GM19240 (cell line): ENCODE measurements at regions not wholly inside any gene's neighbourhood (a gene's known extent, or its start where the extent isn't known, plus 50 kb on each side); places are given as distances from the start of the nearest gene placed in this dataset.

Experiments
- DNase-seq: peaks from one replicate; pipeline ENCODE4 v3.0.0; 2011; ENCODE audit warnings: low spot score; ENCODE audit not compliant: insufficient read length

DNA sequence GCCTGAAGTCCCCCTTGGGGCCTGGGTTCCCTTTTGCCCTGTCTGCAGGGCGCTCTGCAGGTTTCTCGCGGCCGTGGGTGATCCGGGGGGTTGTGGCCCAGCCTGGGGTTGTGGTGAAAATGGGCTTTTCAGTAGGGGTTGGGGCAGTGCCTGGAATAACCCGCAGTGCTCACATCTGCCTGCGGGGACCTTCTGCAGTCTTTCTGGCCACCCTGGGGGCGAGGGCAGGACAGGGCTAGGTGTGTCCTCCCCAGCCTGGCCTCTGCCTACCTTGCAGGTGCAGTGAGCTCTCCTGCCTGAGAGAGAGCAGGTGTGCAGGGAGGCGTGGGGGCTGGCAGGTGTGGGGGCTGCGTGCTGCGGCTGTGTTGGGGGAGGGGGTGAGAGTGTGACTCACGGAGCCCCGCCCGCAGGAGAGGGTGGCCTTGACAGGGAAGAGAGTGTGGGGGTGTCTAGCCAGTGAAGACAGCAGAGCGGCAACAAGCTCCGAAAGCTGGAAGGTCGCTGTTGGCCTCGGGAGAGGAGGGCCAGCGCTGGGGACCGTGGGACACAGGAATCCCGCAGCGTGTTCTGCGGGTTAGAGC lies 131.4 kb downstream of the MRPL36 start:
- DNase-seq, result no peak

DNA sequence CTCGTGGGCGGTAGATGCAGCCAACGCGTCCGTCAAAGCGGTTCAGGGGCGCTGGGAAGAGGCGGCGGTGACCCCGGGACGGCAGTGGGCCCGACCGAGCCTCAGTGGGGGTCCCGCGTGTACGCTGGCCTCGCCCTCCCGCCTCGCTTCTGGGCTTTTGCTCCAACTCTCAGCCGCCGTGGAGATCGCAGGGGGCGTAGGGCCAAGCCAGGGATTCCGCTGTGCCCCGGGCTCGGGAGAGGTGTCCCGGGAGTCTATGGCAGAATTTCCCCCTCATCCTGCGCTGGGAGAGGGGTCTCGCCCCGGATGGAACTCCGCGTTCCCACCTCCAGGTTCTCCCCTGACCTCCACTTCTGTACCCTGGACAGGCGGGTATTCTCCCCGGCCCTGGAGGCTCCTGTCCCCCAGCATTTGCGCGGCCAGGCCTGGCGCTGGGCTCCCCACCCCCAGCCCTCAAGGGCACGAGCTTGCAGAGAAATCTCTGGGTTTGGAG lies 131.9 kb downstream of the MRPL36 start:
- no peak for DNase-seq

DNA sequence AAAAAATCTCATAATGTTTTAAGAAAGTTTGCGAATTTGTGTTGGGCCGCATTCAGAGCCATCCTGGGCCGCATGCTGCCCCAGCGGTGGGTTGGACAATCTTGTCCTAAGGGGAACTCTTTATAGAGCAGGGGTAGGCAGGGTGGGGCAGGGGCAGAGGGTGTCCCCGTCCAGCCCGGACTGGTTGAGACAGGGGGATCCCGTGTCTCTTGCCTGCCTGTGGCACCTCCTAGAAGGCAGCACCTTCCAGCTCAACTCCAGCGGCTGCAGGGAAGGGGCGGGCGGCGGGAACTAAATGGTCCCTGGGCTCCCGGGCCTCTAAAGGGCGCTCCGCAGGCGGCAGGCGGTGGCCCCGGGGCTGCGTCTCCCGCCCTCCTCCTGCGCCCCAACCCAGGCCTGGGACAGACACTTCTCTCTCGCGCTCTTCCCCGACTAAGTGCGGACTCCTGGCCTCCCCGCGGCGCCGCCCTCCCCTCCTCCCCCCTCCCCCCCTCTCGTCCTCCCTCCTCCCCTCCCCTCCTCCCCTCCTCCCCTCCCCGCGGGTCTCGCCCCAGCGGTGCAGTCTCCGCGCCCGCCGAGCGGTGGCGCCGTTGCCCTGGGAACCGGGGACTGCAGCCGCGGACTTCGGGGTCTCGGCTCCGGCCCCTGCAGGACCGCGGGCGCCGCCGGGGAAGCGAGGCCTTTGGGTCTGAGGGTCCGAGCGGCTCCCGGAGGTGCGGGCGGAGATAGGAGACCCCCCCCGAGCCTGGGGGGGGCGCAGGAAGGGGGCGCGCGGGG lies 132.6 kb downstream of the MRPL36 start:
- no peak for DNase-seq

DNA sequence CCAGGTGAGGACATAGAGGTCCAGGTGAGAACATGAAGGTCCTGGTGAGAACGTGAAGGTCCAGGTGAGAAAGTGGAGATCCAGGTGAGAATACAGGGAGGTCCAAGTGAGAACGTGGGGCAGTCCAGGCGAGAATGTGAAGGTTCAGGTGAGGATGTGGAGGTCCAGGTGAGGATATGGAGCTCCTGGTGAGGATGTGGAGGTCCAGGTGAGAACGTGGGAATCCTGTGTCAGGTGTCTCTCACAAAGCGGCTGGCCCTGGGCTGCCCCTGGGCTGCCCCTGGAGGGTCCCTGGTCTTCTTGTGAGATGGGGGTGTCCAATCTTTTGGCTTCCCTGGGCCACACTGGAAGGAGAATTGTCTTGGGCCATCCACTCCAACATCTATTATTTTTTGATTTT lies 133.4 kb downstream of the MRPL36 start:
- DNase-seq, result no peak

DNA sequence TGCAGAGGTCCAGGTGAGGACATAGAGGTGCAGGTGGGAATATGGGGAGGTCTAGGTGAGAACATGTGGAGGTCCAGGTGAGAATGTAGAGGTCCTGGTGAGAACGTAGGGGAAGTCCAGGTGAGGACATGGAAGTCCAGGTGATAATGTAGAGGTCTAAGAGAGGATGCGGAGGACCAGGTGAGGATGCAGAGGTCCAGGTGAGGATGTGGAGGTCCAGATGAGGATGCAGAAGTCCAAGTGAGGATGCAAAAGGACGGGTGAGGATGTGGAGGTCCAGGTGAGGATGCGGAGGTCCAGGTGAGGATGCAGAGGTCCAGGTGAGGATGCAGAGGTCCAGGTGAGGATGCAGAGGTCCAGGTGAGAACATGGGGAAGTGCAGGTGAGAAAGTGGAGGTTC lies 133.8 kb downstream of the MRPL36 start:
- DNase-seq, result no peak

DNA sequence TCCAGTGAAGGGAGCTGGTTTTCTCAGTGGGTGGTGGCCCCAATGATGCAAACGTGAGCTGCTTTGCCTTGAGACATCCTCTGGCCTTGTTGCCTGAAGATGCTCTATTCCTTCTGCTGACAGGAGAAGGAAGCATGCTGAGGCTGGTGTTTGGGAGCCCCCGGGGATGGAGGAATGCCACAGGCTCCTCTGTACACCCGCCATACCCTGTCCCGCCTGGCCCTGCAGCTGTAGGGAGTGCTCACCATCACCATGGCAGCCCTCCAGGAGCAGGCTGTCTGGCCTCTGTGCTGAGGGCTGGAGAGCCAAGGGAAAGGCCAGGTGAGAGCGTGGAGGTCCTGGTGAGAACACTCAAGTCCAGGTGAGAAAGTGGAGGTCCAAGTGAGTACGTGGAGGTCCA lies 134.4 kb downstream of the MRPL36 start:
- no peak for DNase-seq

DNA sequence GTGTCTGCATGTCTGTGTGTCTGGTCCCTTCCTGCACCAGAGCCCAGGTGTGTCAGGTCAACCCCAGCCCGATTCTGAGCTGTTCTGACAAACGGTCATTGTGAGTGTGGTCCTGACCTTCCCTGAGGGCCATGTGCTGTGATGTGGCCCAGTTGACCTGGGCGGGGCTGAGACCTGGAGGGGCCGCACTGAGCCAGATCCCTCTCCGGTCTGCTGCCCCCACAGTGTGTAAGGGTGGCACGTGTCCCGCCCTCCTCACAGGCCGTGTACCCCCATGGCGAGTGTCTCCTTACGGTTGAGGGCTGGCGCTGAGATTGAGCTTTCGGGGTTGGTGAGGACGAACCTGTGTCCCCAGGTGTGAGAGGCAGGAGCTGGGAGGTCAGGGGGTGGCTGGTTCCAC lies 136.5 kb downstream of the MRPL36 start:
- DNase-seq, result no peak

DNA sequence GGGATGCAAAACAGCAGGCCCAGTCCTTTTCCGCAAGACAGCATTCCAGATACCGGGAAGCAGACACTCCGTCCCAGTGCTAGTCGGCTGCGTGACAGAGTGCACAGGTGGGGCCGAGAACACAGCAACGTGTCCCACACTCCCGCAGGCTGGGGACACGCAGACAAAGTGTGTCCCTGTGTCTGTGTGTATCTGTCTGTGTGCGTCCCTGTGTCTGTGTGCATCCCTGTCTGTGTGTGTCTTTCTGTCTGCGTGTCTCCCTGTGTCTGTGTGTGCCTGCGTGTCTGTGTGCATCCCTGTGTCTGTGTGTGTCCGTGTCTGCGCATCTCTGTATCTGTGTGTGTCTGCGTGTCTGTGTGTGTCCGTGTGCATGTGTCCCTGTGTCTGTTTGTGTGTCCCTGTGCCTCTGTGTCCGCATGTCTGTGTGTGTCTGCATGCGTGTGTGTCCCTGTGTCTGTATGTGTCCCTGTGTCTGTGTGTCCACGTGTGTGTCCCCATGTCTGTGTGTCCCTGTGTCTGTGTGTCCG lies 137.0 kb downstream of the MRPL36 start:
- DNase-seq, result no peak

DNA sequence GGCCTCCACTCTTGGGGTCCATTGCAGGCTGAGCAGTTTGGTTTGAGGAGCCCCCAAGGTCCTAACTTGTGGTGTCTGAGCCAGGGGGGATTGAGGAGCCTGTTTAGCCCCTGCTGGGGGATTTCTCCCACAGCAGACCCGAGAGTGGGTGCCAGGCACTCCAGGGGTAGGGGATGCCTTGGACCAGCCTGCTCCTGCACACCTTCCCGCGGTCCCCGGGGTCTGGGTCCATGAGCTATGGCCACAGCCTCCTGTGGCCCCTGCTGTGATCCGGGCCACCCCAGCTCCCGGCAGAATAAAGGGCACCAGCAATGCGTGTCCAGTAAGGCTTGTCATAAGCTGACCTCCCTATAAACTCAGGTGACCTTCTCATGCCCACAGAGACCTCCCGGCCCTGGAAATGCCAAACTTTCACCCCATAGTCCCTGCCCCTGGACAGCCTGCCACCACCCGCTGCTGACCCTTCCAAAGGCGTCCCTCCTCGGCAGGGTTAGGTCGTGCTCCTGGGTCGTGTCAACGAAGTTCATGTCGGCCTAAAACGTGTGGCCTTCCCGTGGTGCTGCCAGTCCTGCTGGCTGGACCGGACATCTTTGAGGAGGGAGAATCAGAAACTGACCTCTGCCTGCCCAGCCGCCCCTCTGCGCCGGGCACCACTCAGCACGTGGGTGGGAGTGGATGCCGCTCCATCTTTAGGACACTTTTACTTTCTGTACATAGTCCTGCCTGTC lies 137.6 kb downstream of the MRPL36 start:
- no peak for DNase-seq

DNA sequence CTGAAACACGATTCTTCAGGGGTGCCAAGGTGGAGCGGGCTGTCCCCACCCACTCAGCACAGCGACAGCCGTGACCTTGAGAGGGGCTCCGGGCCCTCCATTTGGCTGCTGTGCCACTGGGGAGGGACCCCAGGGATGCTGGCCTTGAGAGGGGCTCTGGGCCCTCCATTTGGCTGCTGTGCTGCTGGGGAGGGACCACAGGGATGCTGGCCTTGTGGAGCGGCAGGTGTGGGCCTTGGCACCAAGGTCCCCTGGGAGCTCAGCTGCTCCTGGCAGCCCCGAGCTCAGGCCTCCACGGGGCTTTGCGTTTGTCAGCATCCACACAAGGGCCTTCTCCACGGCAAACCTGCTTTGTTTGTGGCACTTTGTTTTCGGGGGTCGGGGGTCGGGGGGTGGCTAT lies 137.6 kb upstream of the LPCAT1 start:
- DNase-seq, result no peak

DNA sequence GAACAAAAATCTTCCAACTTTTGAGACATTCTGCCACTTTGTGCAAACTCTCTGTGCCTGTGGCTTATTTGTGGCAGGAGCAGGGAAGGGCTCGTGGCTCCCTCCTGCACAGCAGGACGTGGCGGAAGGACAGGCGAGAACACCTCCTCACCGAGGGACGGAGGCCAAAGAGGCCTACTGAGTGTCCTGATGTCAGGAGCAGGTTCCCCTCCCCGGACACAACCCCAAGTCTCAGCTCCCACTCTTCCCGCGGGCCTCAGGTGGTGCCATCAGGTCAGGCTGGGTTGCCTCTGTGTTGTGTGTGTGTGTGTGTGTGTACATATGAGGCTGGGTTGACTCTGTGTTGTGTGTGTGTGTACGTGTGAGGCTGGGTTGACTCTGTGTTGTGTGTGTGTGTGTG lies 136.8 kb upstream of the LPCAT1 start:
- DNase-seq, result no peak

DNA sequence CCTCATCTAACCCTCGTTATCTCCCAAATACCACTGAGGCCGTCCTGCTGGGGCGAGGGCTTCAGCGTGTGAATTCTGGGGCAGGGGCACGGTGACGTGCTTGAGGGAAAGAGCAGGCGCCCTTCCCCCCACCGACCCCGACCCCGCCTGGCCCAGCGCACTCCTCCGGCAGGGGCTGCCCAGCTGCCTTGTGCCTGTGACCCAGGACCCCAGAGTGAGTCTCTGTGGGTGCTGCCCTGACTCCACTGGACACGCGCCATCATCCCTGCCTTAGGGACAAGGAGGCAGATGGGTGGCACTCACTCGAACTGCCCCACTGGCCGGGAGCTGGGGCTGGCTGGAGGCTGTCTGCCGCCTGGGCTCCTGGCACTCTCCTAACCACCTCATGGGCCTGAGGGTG lies 136.2 kb upstream of the LPCAT1 start:
- no peak for DNase-seq

DNA sequence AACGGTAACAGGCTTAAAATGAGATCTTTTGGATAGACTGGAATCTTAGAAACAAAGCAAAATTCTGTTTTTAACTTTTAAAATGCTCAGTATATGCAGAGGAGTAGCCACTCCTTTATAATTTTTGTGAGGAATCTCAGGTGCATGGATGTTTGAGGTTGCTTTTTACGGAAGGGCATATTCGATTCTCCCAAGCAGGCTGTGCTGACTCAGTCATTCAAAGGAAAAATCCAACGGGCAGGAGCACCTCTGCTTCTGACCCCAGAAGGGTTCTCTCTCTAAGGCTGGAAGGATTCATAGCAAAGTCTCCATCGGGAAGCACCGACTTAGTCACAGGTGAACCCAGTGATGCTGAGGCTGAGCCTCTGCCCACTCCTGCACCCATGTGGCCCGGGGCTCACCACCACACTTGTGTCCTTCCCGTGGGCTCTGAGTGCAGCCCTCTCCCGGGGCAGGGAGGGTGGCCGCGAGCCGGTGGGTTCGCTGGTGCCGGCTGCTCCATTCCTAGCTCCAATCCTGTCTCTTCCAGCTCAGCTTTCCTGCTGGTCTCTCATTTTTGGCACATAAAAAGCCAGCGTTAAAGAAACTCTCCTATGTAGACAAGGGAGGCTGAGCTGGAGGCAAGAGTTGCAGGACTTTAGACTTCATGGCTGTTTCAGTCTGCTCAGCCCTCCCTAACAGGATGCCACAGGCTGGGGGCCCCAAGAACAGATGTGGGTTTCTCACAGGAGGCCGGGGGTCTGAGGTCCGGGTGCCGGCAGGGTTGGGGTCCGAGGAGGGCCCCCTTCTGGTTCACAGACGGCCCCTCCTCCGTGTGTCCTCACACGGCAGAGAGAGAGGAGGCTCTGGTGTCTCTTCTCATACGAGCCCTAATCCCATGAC lies 135.6 kb upstream of the LPCAT1 start:
- DNase-seq, result no peak

DNA sequence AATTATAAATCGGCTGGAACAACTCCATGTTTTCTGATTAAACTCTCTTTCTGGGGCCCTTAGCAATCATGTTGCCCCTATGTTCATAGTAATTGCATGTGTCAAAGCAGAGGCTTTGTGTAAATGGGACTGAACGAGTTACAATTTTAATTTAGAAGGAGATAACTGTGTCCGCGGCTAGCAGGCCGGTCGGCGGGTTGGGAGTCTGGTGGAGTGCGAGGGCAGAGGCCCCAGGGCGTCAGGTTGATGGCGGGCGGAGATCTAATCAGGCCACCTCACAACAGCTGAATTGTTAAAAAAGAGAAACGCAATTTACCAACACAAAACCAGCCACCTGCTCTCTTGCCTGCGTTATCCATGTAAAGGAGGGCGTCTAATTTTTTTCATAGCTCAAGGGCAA lies 134.9 kb upstream of the LPCAT1 start:
- no peak for DNase-seq

DNA sequence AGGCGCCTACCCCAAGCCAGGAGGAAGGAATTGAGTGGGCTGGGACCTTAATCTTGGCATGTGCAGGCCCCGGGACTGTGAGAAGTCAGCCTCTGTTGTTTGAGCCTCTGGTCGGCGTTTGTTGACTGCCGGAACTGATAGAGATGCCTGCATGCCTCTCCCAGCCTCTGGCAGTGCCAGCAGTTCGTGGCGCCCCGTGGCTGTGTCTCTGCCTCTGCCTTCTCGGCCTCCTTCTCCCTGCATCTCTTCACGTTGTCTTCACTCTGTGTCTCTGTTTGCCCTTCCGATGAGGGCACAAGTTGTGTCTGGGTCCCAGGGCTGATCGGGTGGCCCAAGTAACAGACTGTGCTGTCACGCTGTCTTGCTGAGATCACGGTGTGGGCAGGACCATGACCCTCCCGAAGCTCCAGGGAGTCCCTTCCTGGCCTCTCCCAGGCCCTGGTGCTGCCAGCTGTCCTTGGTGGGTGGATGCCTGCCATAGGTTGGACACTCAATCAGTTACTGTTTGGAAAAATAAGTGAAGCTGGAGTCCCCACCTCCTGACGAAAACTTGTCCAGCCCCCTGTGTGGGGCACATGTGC lies 133.5 kb upstream of the LPCAT1 start:
- DNase-seq, result no peak

DNA sequence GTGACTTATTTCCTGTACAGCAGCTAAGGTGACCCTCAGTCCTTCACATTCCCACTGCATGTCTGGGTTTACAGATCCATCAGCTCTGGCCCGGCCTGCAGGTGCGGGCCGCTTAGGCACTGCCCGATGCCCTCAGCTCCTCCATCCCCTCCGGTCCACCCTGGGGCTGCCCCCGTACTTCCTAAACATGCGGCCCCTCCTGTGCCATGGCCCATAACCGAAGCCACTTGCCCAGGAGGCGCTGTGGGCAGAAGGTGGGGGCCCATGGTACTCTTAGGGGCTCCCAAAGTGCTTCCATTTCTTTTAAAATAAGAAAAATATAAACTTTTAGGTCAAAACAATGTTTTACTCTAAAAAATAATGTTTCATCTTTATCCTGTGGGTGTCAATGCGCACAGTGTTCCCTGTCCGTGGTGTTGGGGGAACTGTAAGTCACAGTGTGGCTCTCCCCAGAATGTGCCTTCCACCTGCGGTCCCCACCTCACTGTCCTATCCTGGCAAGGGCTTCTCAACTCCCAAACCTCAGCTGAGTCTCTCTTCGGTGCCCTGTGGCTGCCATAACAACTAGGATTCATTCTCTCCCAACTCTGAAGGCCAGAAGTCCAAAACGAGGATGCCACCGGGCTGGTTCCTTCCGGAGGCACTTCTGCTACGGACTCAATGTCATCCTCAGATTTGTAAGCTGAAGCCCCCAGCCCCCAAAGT lies 132.7 kb upstream of the LPCAT1 start:
- DNase-seq, result no peak

DNA sequence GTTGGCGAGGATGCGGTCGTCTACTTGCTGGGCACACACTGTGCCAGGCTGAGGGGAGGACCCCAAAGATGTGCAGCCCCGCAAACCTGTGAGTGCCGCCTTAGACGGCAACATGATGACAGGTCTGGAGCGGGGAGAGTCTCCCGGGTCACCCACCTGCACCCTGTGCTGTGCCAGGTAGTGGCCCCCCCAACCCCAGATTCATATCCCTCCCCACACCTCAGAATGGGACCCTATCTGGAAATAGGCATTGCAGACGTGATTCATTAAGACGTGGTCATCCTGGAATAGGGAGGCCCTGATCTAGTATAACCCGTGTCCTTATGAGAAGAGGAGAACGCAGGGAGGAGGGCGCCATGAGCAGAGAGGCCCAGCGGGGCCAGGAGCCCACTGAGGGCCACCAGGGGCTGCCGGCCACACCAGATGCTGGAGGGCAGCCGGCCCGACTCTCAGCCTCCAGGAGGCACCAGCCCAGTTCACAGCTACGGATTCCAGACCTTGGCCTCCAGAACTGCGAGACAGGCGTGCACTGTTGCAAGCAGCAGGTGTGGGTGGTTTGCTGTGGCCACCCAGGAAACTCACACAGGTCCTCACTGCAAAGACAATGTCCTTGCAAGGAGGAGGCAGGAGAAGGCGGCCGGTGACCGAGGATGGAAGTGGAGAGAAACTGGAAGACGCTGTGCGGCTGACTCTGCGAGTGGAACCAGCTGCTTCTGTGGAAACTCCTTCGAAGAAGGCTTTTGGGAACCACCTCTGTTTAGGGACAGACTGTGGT lies 131.9 kb upstream of the LPCAT1 start:
- no peak for DNase-seq

DNA sequence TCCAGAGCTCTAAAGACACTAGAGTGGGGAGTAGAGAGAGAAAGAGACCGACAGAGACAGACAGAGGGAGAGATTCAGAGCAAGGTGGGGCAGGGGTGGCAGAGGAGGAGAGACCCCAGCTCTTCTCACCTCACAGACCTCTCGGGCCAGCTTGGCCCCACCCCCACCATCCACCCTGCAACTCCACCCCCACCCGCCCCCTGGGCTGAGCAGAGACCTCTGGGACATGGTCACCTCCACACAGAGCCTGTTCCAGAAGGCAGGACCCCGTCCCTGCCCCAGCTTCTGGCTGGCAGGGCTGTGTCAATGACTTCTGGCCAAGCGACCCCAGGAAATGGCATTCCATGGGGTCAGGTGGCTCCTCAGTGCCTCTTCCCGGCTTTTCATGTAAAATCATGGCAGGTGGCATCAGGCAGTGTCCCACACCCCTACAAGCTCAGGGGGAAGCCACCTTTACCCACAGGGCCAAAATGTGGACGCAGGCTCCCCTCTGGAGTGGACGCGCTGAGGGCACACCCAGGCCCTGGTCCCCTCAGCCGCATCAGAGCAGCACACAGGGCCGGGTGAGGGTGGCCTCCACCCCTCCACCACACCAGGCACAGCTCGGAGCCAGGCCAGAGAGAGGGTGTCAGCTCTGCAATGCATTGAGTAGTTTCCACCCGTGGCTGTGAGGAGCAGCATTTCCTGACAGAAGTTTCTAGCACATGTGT lies 131.2 kb upstream of the LPCAT1 start:
- DNase-seq, result no peak
